Skeletal muscle tissue (tissue), 3 donors: ENCODE measurements at regions not wholly inside any gene's neighbourhood (a gene's known extent, or its start where the extent isn't known, plus 50 kb on each side); places are given as distances from the start of the nearest gene placed in this dataset.

ENCODE experiments used
- H3K27ac ChIP-seq: one replicate; pipeline ENCODE4 v1.7.0; 2013; ENCODE audit warnings: mild to moderate bottlenecking, low read depth, low read length, inconsistent platforms
- H3K27me3 ChIP-seq, 3 donors: one replicate each; pipeline ENCODE4 v1.7.0; 2013; ENCODE audit warnings: low read length in 3 of 3; ENCODE audit not compliant: control insufficient read depth in 3 of 3, insufficient read depth in 3 of 3
- H3K36me3 ChIP-seq, 3 donors: one replicate each; pipeline ENCODE4 v1.7.0; 2013; ENCODE audit warnings: low read length in 3 of 3; ENCODE audit not compliant: control insufficient read depth in 3 of 3, insufficient read depth in 3 of 3
- H3K4me1 ChIP-seq, 3 donors: one replicate each; pipeline ENCODE4 v1.7.0; 2013; ENCODE audit warnings: low read length in 3 of 3, mild to moderate bottlenecking in 3 of 3; ENCODE audit not compliant: control insufficient read depth in 3 of 3, insufficient read depth in 3 of 3
- H3K4me3 ChIP-seq, 3 donors: one replicate each; pipeline ENCODE4 v1.7.0; 2013; ENCODE audit warnings: low read length in 3 of 3
- H3K9ac ChIP-seq, 3 donors: one replicate each; pipeline ENCODE4 v1.7.0; 2013; ENCODE audit warnings: low read length in 3 of 3, mild to moderate bottlenecking in 3 of 3, moderate library complexity in 2 of 3, low read depth in 1 of 3
- H3K9me3 ChIP-seq, 3 donors: one replicate each; pipeline ENCODE4 v1.7.0; 2013; ENCODE audit warnings: low read length in 3 of 3; ENCODE audit not compliant: control insufficient read depth in 3 of 3
- donor health status: Osteomylitis.

DNA sequence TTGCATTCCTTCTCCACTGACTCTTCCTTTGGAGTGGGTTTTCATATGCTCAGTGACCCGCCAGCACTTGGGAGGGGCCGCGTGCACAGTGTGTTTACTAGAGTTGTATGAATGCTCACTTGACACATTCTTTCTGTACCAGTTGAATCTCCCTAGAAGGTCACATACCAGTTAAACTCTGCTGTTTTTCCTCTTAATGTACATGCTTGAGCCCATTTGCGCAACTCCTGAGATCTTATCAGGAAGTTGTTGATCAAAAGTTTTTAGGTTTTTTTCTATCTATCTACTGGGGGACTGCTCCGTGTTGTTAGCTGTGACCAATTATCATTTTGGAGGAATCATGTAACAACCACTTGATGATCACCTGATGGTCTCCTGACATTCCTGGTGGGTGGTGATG lies 392.7 kb downstream of the CDH9 start:
- Histone ChIP-seq H3K27me3 (no peaks in the 10 kb centered on the region), H3K9me3 (no peaks in the 10 kb centered on the region), H3K4me3 (no peak overlapping the region), H3K27ac (no peak overlapping the region), H3K4me1 (no peaks in the 10 kb centered on the region), H3K36me3 (no peaks in the 10 kb centered on the region), H3K9ac (no peak overlapping the region)

DNA sequence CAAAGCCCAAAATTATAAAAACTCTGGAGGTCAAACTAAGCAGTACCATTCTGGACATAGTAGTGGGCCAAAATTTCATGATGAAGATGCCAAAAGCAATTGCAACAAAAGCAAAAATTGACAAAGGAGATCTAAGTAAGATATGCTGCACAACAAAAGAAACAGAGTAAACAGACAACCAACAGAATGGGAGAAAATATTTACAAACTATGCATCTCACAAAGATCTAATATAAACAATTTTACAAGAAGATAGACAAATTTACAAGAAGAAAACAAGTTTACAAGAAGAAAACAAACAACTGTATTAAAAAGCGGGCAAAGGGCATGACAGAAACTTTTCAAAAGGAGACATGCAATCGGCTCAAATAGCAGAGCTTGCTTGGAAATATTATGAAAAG lies 396.9 kb downstream of the CDH9 start:
- no peaks in the 10 kb centered on the region for H3K27me3 ChIP-seq
- no peak overlapping the region for H3K9ac ChIP-seq

DNA sequence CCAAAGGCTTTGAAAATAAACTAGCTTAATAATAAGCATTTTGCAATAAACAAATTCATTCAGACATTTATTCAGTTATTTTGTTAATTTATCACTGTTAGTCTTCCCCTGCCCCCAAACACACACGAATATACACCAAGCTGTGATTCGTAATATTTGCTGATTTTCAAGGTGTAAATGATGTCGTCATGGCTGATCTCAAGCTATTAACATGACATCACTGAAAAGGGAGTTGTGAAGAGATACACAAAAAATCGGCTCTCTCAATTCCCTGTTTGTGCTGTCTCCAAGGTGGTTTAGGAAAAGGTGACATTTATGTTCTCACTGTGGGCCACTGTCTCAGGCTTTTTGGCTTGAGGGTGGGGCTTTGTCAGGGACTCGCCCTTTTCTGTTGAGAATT lies 413.3 kb downstream of the CDH9 start:
- Histone ChIP-seq H3K27me3 (no peaks in the 10 kb centered on the region), H3K27ac (no peak overlapping the region), H3K9me3 (no peaks in the 10 kb centered on the region), H3K4me1 (no peaks in the 10 kb centered on the region), H3K4me3 (no peak overlapping the region), H3K9ac (no peak overlapping the region), H3K36me3 (no peaks in the 10 kb centered on the region)

More for the DNA sequence above, 396.9 kb downstream of the CDH9 start:
- Histone ChIP-seq H3K9me3 (no peaks in the 10 kb centered on the region), H3K27ac (no peak overlapping the region), H3K4me1 (no peaks in the 10 kb centered on the region), H3K4me3 (no peak overlapping the region), H3K36me3 (no peaks in the 10 kb centered on the region)

DNA sequence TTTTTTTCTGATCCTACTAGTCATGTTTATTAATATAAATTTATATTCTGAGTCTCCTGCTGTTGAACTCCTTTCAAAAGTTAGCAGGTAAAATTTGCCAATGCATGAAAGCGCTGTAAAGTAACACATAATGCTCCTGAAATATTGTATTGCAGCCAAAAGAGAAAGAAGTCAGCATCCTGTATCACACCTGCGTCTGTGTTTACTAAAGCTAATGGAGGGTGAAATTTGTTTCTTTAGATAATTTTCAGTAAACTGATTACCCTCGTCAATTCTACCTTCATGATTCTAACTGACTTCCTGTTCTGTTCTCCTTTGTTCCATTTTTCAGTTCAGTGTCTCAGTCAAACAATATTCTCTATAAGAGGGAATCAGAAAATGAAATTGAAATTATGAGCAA lies 415.4 kb downstream of the CDH9 start:
- Histone ChIP-seq H3K9me3 (no peaks in the 10 kb centered on the region), H3K36me3 (no peaks in the 10 kb centered on the region), H3K9ac (no peak overlapping the region), H3K4me1 (no peaks in the 10 kb centered on the region), H3K27ac (no peak overlapping the region), H3K4me3 (no peak overlapping the region), H3K27me3 (no peaks in the 10 kb centered on the region)

DNA sequence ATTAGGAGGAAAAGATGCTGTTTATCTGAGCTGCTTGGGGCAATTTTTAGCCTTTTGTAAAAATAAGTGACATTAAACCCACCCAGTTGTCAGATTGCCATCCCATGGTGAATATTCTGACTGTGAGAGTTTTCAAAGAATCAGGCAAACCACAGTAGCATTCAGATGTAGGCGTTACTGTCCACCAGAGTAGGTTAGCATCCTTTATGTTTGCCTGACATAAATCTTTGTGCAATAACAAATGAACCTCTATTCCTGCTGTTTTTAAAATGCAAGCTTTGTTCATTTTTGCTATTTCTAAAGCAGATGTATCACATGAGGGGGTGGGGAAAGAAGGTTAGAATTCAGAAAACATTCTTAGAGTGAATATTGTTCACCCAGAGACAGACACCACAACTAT lies 427.8 kb downstream of the CDH9 start:
- H3K4me1 ChIP-seq: no peaks in the 10 kb centered on the region
- no peaks in the 10 kb centered on the region for H3K36me3 ChIP-seq
- H3K27ac ChIP-seq: no peak overlapping the region
- no peak overlapping the region for H3K9ac ChIP-seq
- H3K27me3 ChIP-seq: no peaks in the 10 kb centered on the region
- H3K9me3 ChIP-seq: no peaks in the 10 kb centered on the region
- H3K4me3 ChIP-seq: no peak overlapping the region

DNA sequence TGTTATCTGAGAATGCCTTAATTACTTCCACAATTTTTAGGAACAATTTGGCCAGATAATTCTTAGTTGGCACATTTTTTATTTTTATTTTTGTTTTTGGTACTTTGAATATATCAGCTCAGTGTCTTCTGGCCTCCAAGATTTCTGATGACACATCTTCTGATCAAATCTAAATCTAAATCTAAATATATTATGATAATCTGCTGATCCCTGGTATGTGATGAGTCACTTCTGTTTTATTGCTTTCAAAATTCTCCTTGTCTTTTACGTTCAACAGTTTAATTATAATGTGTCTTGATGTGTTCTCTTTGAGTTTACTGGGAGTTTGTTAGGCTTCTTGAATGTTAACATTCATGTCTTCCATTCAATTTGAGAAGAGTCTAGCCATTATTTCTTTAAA lies 436.8 kb downstream of the CDH9 start:
- no peaks in the 10 kb centered on the region for H3K36me3 ChIP-seq
- H3K4me3 ChIP-seq: no peak overlapping the region
- no peaks in the 10 kb centered on the region for H3K4me1 ChIP-seq
- no peak overlapping the region for H3K27ac ChIP-seq
- no peaks in the 10 kb centered on the region for H3K27me3 ChIP-seq
- no peak overlapping the region for H3K9ac ChIP-seq
- H3K9me3 ChIP-seq: no peaks in the 10 kb centered on the region

DNA sequence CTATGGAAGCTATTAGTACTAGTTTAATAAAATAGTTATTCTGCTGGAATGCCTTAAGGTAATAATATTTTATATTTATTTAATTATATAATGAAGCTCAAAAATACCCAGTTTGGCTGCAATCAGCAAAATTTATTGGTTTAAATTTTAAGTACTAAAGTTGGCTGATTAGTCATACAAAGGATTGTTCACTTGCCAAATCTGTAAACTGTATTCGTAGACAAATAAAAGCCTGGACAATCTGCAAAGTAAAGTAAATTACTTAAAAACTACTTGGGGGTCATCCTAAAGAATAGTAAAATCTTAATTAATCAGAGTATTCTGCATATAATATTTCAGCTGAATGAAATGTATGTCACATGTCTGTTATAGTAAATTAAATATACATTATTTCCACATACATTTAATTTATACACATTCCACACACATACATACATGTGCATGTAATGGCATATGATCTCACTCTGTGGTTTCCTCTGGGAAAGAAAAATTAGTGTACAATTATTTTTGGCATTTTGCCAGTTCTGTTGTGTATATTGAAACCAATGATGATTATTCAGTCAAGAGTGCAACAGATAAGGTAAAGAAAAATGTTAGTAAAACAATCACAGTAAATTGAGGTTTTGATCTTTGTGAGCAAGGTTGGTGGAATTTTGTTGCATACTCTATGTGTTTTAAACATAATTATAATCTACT lies 455.9 kb downstream of the CDH9 start:
- no peak overlapping the region for H3K4me3 ChIP-seq
- H3K27ac ChIP-seq: no peak overlapping the region
- no peaks in the 10 kb centered on the region for H3K4me1 ChIP-seq
- H3K9ac ChIP-seq: no peak overlapping the region
- no peaks in the 10 kb centered on the region for H3K9me3 ChIP-seq
- no peaks in the 10 kb centered on the region for H3K36me3 ChIP-seq
- no peaks in the 10 kb centered on the region for H3K27me3 ChIP-seq

DNA sequence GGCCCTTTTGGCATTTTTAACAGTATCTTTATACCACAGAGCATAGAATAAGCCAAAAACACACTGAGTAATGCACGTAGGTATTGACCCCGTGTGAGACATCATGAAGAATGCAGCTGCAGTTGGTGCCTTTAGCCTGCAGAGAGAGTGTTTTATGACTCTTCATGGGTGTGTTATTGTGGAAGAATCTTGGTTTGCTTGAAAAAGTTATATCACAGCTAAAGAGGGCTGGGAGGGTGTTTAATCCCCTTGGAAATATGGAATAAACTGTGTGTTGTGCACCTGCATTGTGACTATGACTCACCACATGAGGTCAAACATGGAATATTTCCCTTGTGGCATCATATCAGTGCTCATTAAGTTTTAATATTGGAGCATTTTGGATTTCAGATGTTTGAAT lies 458.7 kb downstream of the CDH9 start:
- Histone ChIP-seq H3K36me3 (no peaks in the 10 kb centered on the region), H3K4me1 (no peaks in the 10 kb centered on the region), H3K9me3 (no peaks in the 10 kb centered on the region), H3K9ac (no peak overlapping the region), H3K27ac (no peak overlapping the region), H3K27me3 (no peaks in the 10 kb centered on the region), H3K4me3 (no peak overlapping the region)

DNA sequence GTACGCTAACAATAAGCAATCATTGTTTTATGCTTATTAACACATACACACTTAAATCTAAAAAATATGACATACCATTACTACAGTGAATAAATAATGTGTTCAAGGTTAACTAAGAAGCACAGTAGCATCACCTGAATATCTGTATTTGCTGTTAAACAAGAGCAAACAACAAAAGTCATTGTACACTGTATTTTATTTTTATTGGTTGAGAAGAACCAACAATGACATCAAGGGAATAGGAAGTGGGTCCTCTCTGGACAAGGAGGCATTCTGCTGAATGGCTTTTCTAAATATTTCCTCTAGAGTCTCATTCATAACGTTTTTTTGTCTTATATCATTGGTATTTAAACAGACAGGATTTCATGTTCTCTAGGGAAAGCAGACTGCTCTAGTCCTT lies 460.4 kb downstream of the CDH9 start:
- Histone ChIP-seq H3K36me3 (no peaks in the 10 kb centered on the region), H3K4me3 (no peak overlapping the region), H3K9ac (no peak overlapping the region), H3K9me3 (no peaks in the 10 kb centered on the region), H3K27me3 (no peaks in the 10 kb centered on the region), H3K27ac (no peak overlapping the region), H3K4me1 (no peaks in the 10 kb centered on the region)

DNA sequence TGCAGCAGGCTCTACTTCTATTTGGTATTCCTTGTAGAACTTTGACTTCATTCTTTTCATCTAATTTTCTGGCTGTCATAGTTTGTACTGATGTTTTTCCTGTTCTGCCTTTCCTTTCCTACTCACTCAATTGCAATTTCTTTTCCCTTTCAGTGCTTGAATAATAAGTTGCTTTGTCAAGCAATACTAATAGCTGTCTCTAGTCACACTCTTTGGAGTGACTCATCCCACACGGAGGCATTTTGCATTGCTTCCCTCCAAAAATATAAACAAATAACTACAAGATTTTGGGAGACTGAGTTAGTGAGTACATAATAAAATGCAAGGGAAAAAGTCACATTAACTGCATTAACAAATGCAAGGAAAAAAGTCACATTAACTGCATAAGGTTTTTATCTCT lies 465.9 kb downstream of the CDH9 start:
- no peaks in the 10 kb centered on the region for H3K4me1 ChIP-seq
- no peaks in the 10 kb centered on the region for H3K9me3 ChIP-seq
- no peaks in the 10 kb centered on the region for H3K36me3 ChIP-seq
- no peak overlapping the region for H3K27ac ChIP-seq
- no peaks in the 10 kb centered on the region for H3K27me3 ChIP-seq
- H3K9ac ChIP-seq: no peak overlapping the region
- H3K4me3 ChIP-seq: no peak overlapping the region

DNA sequence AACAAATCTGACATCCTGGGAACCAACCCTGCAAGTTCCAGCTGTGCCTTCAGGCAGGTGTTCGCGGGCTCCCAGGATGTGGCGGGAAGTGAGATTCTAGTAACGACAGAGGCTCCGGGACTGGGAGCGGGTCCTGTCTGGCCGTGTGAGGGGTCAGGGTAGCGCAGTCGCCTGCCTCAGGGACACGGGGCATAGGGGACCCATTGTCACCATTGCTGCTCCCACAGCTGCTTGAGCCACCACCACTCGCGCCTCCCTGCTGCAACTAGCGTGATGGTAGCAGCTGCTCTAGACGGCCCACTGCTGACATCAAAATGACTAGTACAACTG lies 468.5 kb downstream of the CDH9 start:
- H3K27me3 ChIP-seq: no peaks in the 10 kb centered on the region

More for the DNA sequence above, 468.5 kb downstream of the CDH9 start:
- no peaks in the 10 kb centered on the region for H3K36me3 ChIP-seq
- H3K27ac ChIP-seq: no peak overlapping the region
- no peak overlapping the region for H3K9ac ChIP-seq
- H3K4me3 ChIP-seq: no peak overlapping the region
- H3K9me3 ChIP-seq: peaks cover 0 to 2% (median 0%) of the 10 kb centered on the region in 3 donors
- no peaks in the 10 kb centered on the region for H3K4me1 ChIP-seq
